ENCODE measurements at regions not wholly inside any gene's neighbourhood (a gene's known extent, or its start where the extent isn't known, plus 50 kb on each side); places are given as distances from the start of the nearest gene placed in this dataset.

- H3K4me3 ChIP-seq, result no peak overlapping the region
- peak; percentile 79 for DNase-seq
These were observed 221.6 kb downstream of the LPIN1 start for GRCh38 chr2:11967946-11968465.

GRCh38 chr2:11968521-11968920, 222.1 kb downstream of the LPIN1 start:
- peaks cover 41% of the 10 kb centered on the region for H3K9me3 ChIP-seq (replicated peaks)
- intact Hi-C loops (cut with micrococcal nuclease), result no loop called here
- H3K4me1 ChIP-seq, result peaks cover 16% of the 10 kb centered on the region

More at GRCh38 chr2:11967946-11968465, 221.6 kb downstream of the LPIN1 start:
- Histone ChIP-seq H3K27me3 (ENCODE audit: low read depth) (no peaks in the 10 kb centered on the region), H3K9me3 (replicated peaks) (peaks cover 36% of the 10 kb centered on the region), H3K4me1 (peaks cover 21% of the 10 kb centered on the region), H3K36me3 (no peaks in the 10 kb centered on the region), H3K27ac (replicated peaks) (no peak overlapping the region)
- intact Hi-C loops (cut with micrococcal nuclease), result no loop called here
- TF ChIP-seq CTCF (IDR thresholded peaks at IDR 0.05; ENCODE audit: borderline replicate concordance), result no peak

GRCh38 chr2:11969774-11970173, 223.3 kb downstream of the LPIN1 start:
- intact Hi-C loops (cut with micrococcal nuclease), result no loop called here
- no peak for TF ChIP-seq CTCF (IDR thresholded peaks at IDR 0.05; ENCODE audit: borderline replicate concordance)
- H3K9me3 ChIP-seq (replicated peaks), result peaks cover 54% of the 10 kb centered on the region
- no peak overlapping the region for H3K4me3 ChIP-seq
- no peaks in the 10 kb centered on the region for H3K27me3 ChIP-seq (ENCODE audit: low read depth)
- H3K4me1 ChIP-seq, result peaks cover 15% of the 10 kb centered on the region
- H3K27ac ChIP-seq (replicated peaks), result no peak overlapping the region
- DNase-seq, result no peak
- no peaks in the 10 kb centered on the region for H3K36me3 ChIP-seq

More at GRCh38 chr2:11968521-11968920, 222.1 kb downstream of the LPIN1 start:
- Histone ChIP-seq H3K27ac (replicated peaks) (no peak overlapping the region), H3K27me3 (ENCODE audit: low read depth) (no peaks in the 10 kb centered on the region), H3K36me3 (no peaks in the 10 kb centered on the region), H3K4me3 (no peak overlapping the region)
- no peak for DNase-seq
- no peak for TF ChIP-seq CTCF (IDR thresholded peaks at IDR 0.05; ENCODE audit: borderline replicate concordance)

GRCh38 chr2:11974573-11974972, 228.1 kb downstream of the LPIN1 start:
- Histone ChIP-seq H3K9me3 (replicated peaks) (peaks cover 67% of the 10 kb centered on the region), H3K27me3 (ENCODE audit: low read depth) (no peaks in the 10 kb centered on the region), H3K4me3 (no peak overlapping the region), H3K36me3 (no peaks in the 10 kb centered on the region), H3K27ac (replicated peaks) (no peak overlapping the region), H3K4me1 (no peaks in the 10 kb centered on the region)
- DNase-seq, result no peak
- no peak for TF ChIP-seq CTCF (IDR thresholded peaks at IDR 0.05; ENCODE audit: borderline replicate concordance)
- intact Hi-C loops (cut with micrococcal nuclease), result no loop called here

GRCh38 chr2:11975373-11975772, 228.9 kb downstream of the LPIN1 start:
- H3K36me3 ChIP-seq, result no peaks in the 10 kb centered on the region
- peaks cover 59% of the 10 kb centered on the region for H3K9me3 ChIP-seq (replicated peaks)
- H3K4me3 ChIP-seq, result no peak overlapping the region
- H3K4me1 ChIP-seq, result no peaks in the 10 kb centered on the region
- intact Hi-C loops (cut with micrococcal nuclease), result no loop called here
- TF ChIP-seq CTCF (IDR thresholded peaks at IDR 0.05; ENCODE audit: borderline replicate concordance), result no peak
- no peak for DNase-seq
- no peak overlapping the region for H3K27ac ChIP-seq (replicated peaks)
- H3K27me3 ChIP-seq (ENCODE audit: low read depth), result no peaks in the 10 kb centered on the region

Data from left ventricle myocardium inferior (tissue), 1 donor.